K562 (cell line): ENCODE measurements at regions not wholly inside any gene's neighbourhood (a gene's known extent, or its start where the extent isn't known, plus 50 kb on each side); places are given as distances from the start of the nearest gene placed in this dataset.
"Not testable (repeated sequence)": the region's sequence is repeated elsewhere in the genome, so short reads cannot be mapped to it uniquely, and the experiment has no call there.

ENCODE experiments used
- ATAC-seq: fragments of 200-7000 bp; cut with Tn5 transposase; 3 replicates; pipeline ENCODE4 v1.9.1; 2020; ENCODE audit warnings: moderate library complexity
- BruUV-seq: library from RNA; stranded (reverse); fragments of 400-500 nt; replicated peaks from 2 replicates; lab custom pipeline; 2021; lab: Mats Ljungman, UMichigan
- CTCF ChIA-PET: fragments of 300-600 bp; formaldehyde crosslinking; extraction: SDS; loops from one replicate; lab custom pipeline; 2021; ENCODE audit warnings: low intra/inter-chr PET ratio; lab: Yijun Ruan, JAX
- POLR2A ChIA-PET: fragments of 300-600, 350-650 bp; sonication (Branson Sonifier 250); formaldehyde crosslinking; extraction: SDS; loops from one replicate; lab custom pipeline; 2021; ENCODE audit warnings: antibody characterized with exemption, inconsistent platforms; lab: Yijun Ruan, JAX
- DNase-seq, 4 experiments: peaks; one replicate each; pipeline versions ENCODE4 v3.0.0 to v3.0.0-alpha.2; 2011 to 2018; ENCODE audit warnings: low spot score in 3 of 4, mixed read lengths in 3 of 4; ENCODE audit errors: extremely low read depth in 1 of 4
- FAIRE-seq: peaks from 2 replicates; lab custom pipeline; 2011; peaks lifted over from hg19 to GRCh38; lab: Jason Lieb, UNC
- H2AFZ ChIP-seq: 2 replicates; pipeline ENCODE4 v1.6.0; 2011; ENCODE audit warnings: low read depth, low read length, control low read depth, inconsistent platforms
- H3K27ac ChIP-seq: fragments of 200-600 bp; 3 replicates; pipeline ENCODE4 v1.8.0; 2011; ENCODE audit warnings: low read depth, mild to moderate bottlenecking, control low read depth, inconsistent platforms, low read length, moderate library complexity, mixed read lengths; ENCODE audit errors: extremely low read depth
- H3K27me3 ChIP-seq, 2 experiments: fragments of 300-600 bp in 1 of 2; 2 replicates in 1 of 2; 3 replicates in 1 of 2; pipeline versions ENCODE4 v1.6.0 to v1.8.0; 2011; ENCODE audit warnings: inconsistent platforms in 2 of 2, low read length in 2 of 2, mild to moderate bottlenecking in 1 of 2, mixed read lengths in 1 of 2, moderate library complexity in 1 of 2; ENCODE audit not compliant: control insufficient read depth in 2 of 2, insufficient read depth in 2 of 2
- H3K36me3 ChIP-seq: fragments of 300-600 bp; 3 replicates; pipeline ENCODE4 v1.8.0; 2011; ENCODE audit warnings: mild to moderate bottlenecking, low read length, inconsistent platforms; ENCODE audit not compliant: control insufficient read depth, insufficient read depth
- H3K4me1 ChIP-seq, 2 experiments: fragments of 200-600 bp in 1 of 2; replicated peaks in 1 of 2; 2 replicates in 1 of 2; 3 replicates in 1 of 2; pipeline versions ENCODE4 v1.5.1 to v1.8.0; 2011; ENCODE audit warnings: inconsistent platforms in 2 of 2, low read length in 2 of 2, mild to moderate bottlenecking in 1 of 2, mixed read lengths in 1 of 2, moderate library complexity in 1 of 2; ENCODE audit not compliant: control insufficient read depth in 2 of 2, insufficient read depth in 2 of 2
- H3K4me2 ChIP-seq: 2 replicates; pipeline ENCODE4 v1.6.1; 2011; ENCODE audit warnings: low read length, control low read depth, inconsistent platforms, mixed read lengths; ENCODE audit not compliant: insufficient read depth
- H3K4me3 ChIP-seq: fragments of 200-600 bp; sonication (generic), shearing (Covaris generic); 2 replicates; pipeline ENCODE4 v1.5.1; 2016; ENCODE audit warnings: control low read depth, inconsistent platforms
- H3K79me2 ChIP-seq: fragments of 200-600 bp; 3 replicates; pipeline ENCODE4 v1.8.0; 2011; ENCODE audit warnings: low read length, inconsistent platforms; ENCODE audit not compliant: control insufficient read depth, insufficient read depth
- H3K9ac ChIP-seq, 2 experiments: 2 replicates each; pipeline versions ENCODE4 v1.6.0 to v1.6.1; 2011; ENCODE audit warnings: low read depth in 2 of 2, low read length in 2 of 2, control low read depth in 1 of 2, inconsistent platforms in 1 of 2, mild to moderate bottlenecking in 1 of 2, mixed read lengths in 1 of 2; ENCODE audit not compliant: insufficient read depth in 1 of 2
- H3K9me1 ChIP-seq: one replicate; pipeline ENCODE4 v1.6.0; 2011; ENCODE audit warnings: inconsistent platforms, mild to moderate bottlenecking, low read length, moderate library complexity; ENCODE audit not compliant: control insufficient read depth, insufficient read depth
- H3K9me3 ChIP-seq: replicated peaks from 2 replicates; pipeline ENCODE4 v1.5.1; 2011; ENCODE audit warnings: low read depth, low read length, inconsistent platforms; ENCODE audit not compliant: control insufficient read depth, insufficient read depth
- H4K20me1 ChIP-seq: replicated peaks from 2 replicates; pipeline ENCODE4 v1.6.1; 2011; ENCODE audit warnings: low read length, inconsistent platforms, mixed read lengths; ENCODE audit not compliant: control insufficient read depth, insufficient read depth
- C11orf30 ChIP-seq: fragments of 450-650 bp; IDR thresholded peaks from 2 replicates; pipeline ENCODE4 v1.6.1; 2016; ENCODE audit warnings: low read depth, mild to moderate bottlenecking
- MAFF ChIP-seq: IDR thresholded peaks from 2 replicates; pipeline ENCODE4 v1.6.1; 2012; ENCODE audit warnings: low read length, improper control_type of control experiment
- MAFG ChIP-seq: fragments of 450-650 bp; conservative IDR thresholded peaks from 2 replicates; pipeline ENCODE4 v1.6.1; 2016; ENCODE audit warnings: missing genetic modification characterization, missing compliant biosample characterization
- NFE2 ChIP-seq: IDR thresholded peaks from 2 replicates; pipeline ENCODE4 v1.6.1; 2014; ENCODE audit warnings: antibody characterized with exemption, low read depth
- ZNF316 ChIP-seq: fragments of 450-650 bp; IDR thresholded peaks from 2 replicates; pipeline ENCODE4 v1.6.1; 2016
- WGBS: fragments of 100-300 bp; shearing (Covaris generic); methylation state at CpG from one replicate; pipeline ENCODE4 v1.1.6; 2016; ENCODE audit warnings: low coverage, mixed read lengths; ENCODE audit not compliant: insufficient coverage; ENCODE audit errors: missing lambda C conversion rate; 5-methylcytosine and 5-hydroxymethylcytosine counted together
- in situ Hi-C: fragments of 300-500 bp; cut with MboI; formaldehyde crosslinking; loops from 4 replicates; pipeline ENCODE4 v1.15.0; 2018; ENCODE audit warnings: inconsistent platforms, mixed read lengths
- intact Hi-C: fragments of 100-400 bp; cut with micrococcal nuclease; formaldehyde crosslinking; loops from 2 replicates; pipeline ENCODE4 v1.14.2; 2022

DNA sequence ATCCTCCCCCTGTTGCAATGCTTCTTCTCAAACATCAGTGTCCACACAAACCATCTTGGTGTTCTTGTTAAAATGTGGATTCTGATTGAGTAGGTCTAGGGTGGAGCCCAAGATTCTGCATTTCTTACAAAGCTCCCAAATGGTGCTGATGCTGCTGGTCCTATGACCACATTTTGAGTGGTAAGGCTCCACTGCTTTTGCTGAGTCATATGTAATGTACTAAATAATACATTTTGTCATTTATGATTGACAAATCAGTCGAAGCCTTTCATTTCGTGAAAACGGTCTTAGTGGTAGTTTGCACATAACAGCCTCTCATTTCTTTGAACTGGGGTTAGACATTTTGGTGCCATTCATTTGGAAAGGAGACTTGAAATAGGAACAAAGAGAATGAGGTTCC, 286.3 kb upstream of the DPP6 start:
- H3K4me3 ChIP-seq, H3K4me2 ChIP-seq, in situ Hi-C loops, H2AFZ ChIP-seq, POLR2A ChIA-PET, H3K9me3 ChIP-seq, ATAC-seq, H3K36me3 ChIP-seq, H3K27me3 ChIP-seq, intact Hi-C loops, CTCF ChIA-PET, DNase-seq, BruUV-seq, H3K79me2 ChIP-seq, H3K27ac ChIP-seq, H4K20me1 ChIP-seq, H3K9me1 ChIP-seq, FAIRE-seq, H3K4me1 ChIP-seq, H3K9ac ChIP-seq: not testable (repeated sequence)
- 0% methylated on average over 3 of the region's 3 CpGs for WGBS
- TF ChIP-seq MAFF (peak; percentile 37; the same call in 1 of the 2 replicates), NFE2 (peak; percentile 51; the same call in 1 of the 2 replicates), C11orf30 (peak; percentile 57), MAFG (peak; percentile 65), ZNF316 (peak; percentile 71)

DNA sequence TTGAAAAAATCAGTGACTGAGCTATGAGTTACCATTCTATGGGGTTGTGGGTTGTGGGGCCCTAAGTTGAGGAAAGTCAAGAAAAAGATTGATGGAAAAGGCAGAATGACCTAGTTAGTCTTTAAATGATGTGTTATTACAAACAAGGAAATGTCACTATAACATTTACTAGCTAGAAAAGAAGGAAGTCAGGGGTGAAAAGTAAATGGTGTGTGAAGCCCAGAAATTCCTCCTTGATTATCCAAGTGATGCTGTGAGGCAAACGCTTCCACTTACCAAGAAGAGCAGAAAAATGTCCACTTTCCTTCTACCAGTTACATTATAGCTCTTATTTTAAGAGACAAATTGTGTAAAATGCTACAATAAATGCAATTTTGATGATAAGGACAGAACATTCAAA, 285.3 kb upstream of the DPP6 start:
- H4K20me1 ChIP-seq, H3K9me3 ChIP-seq, H3K36me3 ChIP-seq, H3K27me3 ChIP-seq, H3K4me1 ChIP-seq, in situ Hi-C loops, POLR2A ChIA-PET, BruUV-seq, intact Hi-C loops, H3K27ac ChIP-seq, H3K79me2 ChIP-seq, H3K9ac ChIP-seq, FAIRE-seq, CTCF ChIA-PET, H2AFZ ChIP-seq, H3K4me3 ChIP-seq, H3K9me1 ChIP-seq, ATAC-seq, H3K4me2 ChIP-seq, DNase-seq: not testable (repeated sequence)
- WGBS = 5% methylated on average over 1 of the region's 1 CpG
